ENCODE measurements at regions not wholly inside any gene's neighbourhood (a gene's known extent, or its start where the extent isn't known, plus 50 kb on each side); places are given as distances from the start of the nearest gene placed in this dataset.
"Not testable (repeated sequence)": the region's sequence is repeated elsewhere in the genome, so short reads cannot be mapped to it uniquely, and the experiment has no call there.

GRCh38 chr20:55937283-55937682 lies 68.0 kb downstream of the CBLN4 start:
- DNase-seq (ENCODE audit: low spot score) = no peak

- no peak for DNase-seq (ENCODE audit: low spot score)
These were observed 69.1 kb downstream of the CBLN4 start for GRCh38 chr20:55936209-55936595.

- DNase-seq (ENCODE audit: low spot score) = no peak
These were observed 69.7 kb downstream of the CBLN4 start for GRCh38 chr20:55935448-55936208.

GRCh38 chr20:55934146-55934545 lies 71.2 kb downstream of the CBLN4 start:
- DNase-seq (ENCODE audit: low spot score) = no peak

- not testable (repeated sequence) for DNase-seq (ENCODE audit: low spot score)
These were observed 74.4 kb downstream of the CBLN4 start for GRCh38 chr20:55930876-55931275.

- no peak for DNase-seq (ENCODE audit: low spot score)
These were observed 77.1 kb downstream of the CBLN4 start for GRCh38 chr20:55928266-55928665.

GRCh38 chr20:55919956-55920355 lies 85.4 kb downstream of the CBLN4 start:
- no peak for DNase-seq (ENCODE audit: low spot score)

GRCh38 chr20:55919319-55919718 lies 86.0 kb downstream of the CBLN4 start:
- no peak for DNase-seq (ENCODE audit: low spot score)

GRCh38 chr20:55918471-55918870 lies 86.8 kb downstream of the CBLN4 start:
- no peak for DNase-seq (ENCODE audit: low spot score)

- no peak for DNase-seq (ENCODE audit: low spot score)
These were observed 112.3 kb downstream of the CBLN4 start for GRCh38 chr20:55893031-55893430.

- no peak for DNase-seq (ENCODE audit: low spot score)
These were observed 116.6 kb downstream of the CBLN4 start for GRCh38 chr20:55888685-55889084.

- DNase-seq (ENCODE audit: low spot score) = no peak
These were observed 122.4 kb downstream of the CBLN4 start for GRCh38 chr20:55882910-55883309.

- no peak for DNase-seq (ENCODE audit: low spot score)
These were observed 123.0 kb downstream of the CBLN4 start for GRCh38 chr20:55882286-55882685.

GRCh38 chr20:55881204-55881603 lies 124.1 kb downstream of the CBLN4 start:
- DNase-seq (ENCODE audit: low spot score) = no peak

- DNase-seq (ENCODE audit: low spot score) = no peak
These were observed 125.0 kb downstream of the CBLN4 start for GRCh38 chr20:55880361-55880760.

GRCh38 chr20:55855052-55855451 lies 150.3 kb downstream of the CBLN4 start:
- DNase-seq (ENCODE audit: low spot score) = no peak

GRCh38 chr20:55830121-55830827 lies 175.0 kb downstream of the CBLN4 start:
- DNase-seq (ENCODE audit: low spot score) = no peak

- DNase-seq (ENCODE audit: low spot score) = no peak
These were observed 200.2 kb downstream of the CBLN4 start for GRCh38 chr20:55805138-55805537.

GRCh38 chr20:55800552-55801245 lies 204.6 kb downstream of the CBLN4 start:
- no peak for DNase-seq (ENCODE audit: low spot score)

GRCh38 chr20:55793986-55794385 lies 211.3 kb downstream of the CBLN4 start:
- DNase-seq (ENCODE audit: low spot score) = no peak

- no peak for DNase-seq (ENCODE audit: low spot score)
These were observed 213.3 kb downstream of the CBLN4 start for GRCh38 chr20:55792049-55792448.

- DNase-seq (ENCODE audit: low spot score) = no peak
These were observed 215.1 kb downstream of the CBLN4 start for GRCh38 chr20:55790178-55790577.

- DNase-seq (ENCODE audit: low spot score) = no peak
These were observed 221.3 kb downstream of the CBLN4 start for GRCh38 chr20:55784036-55784435.

Data from SW480 (cell line).